Testis (tissue), 2 donors: ENCODE measurements at regions not wholly inside any gene's neighbourhood (a gene's known extent, or its start where the extent isn't known, plus 50 kb on each side); places are given as distances from the start of the nearest gene placed in this dataset.

ENCODE experiments used
- DNase-seq: peaks from one replicate; pipeline ENCODE4 v3.0.0-alpha.2; 2019
- H3K27ac ChIP-seq, 2 donors: fragments of 200-600 bp; sonication (generic); one replicate each; pipeline ENCODE4 v1.5.1; 2019
- H3K27me3 ChIP-seq: fragments of 200-600 bp; sonication (generic); one replicate; pipeline ENCODE4 v1.5.1; 2019
- H3K36me3 ChIP-seq: fragments of 200-600 bp; sonication (generic); one replicate; pipeline ENCODE4 v1.5.1; 2017; ENCODE audit warnings: low read depth; ENCODE audit errors: missing control alignments
- H3K4me1 ChIP-seq: fragments of 200-600 bp; sonication (generic); one replicate; pipeline ENCODE4 v1.5.1; 2019
- H3K4me3 ChIP-seq, 2 donors: fragments of 200-600 bp; sonication (generic); one replicate each; pipeline ENCODE4 v1.5.1; 2017 to 2019
- H3K9me3 ChIP-seq: fragments of 200-600 bp; sonication (generic); one replicate; pipeline ENCODE4 v1.5.1; 2017
- POLR2A ChIP-seq: fragments of 450-650 bp; IDR thresholded peaks from one replicate; pipeline ENCODE4 v1.6.1; 2017; ENCODE audit warnings: antibody characterized with exemption, mild to moderate bottlenecking, moderate library complexity
- WGBS, 2 donors: methylation state at CpG; one replicate each; pipeline ENCODE4 v1.1.5; 2018; 5-methylcytosine and 5-hydroxymethylcytosine counted together
- intact Hi-C: fragments of 100-400 bp; cut with DNase I; formaldehyde crosslinking; loops from one replicate; pipeline ENCODE4 v1.15.1; 2023; ENCODE audit warnings: low total_unique reads
- TF ChIP-seq, protein P1 (sequence below), 3 experiments: fragments of 450-650 bp in 2 of 3; fragments of 200-600 bp in 1 of 3; sonication (generic) in 1 of 3; IDR thresholded peaks; one replicate each; pipeline ENCODE4 v1.5.1; 2016 to 2019; ENCODE audit warnings: antibody characterized with exemption in 3 of 3, mild to moderate bottlenecking in 2 of 3, moderate library complexity in 1 of 3

DNA sequence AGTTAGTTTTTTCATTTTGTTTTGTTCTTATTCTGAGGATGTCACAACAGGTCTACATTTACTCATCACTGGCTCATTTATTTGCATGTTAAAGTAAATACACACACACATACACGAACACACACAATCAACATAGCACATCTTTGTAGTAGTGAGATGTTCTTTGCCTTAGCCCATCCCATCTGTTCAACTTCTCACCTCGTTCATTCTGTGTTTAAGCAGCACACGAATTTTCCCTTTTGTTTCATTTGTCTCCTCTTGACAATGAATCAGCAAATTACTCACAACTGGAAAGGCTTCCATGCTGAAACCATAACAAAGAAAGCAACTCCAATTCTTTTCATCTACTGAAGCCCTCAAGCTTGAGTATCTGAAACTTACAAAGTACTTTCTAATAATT, 133.3 kb upstream of the CHRM3 start:
- TF ChIP-seq, protein P1, sequence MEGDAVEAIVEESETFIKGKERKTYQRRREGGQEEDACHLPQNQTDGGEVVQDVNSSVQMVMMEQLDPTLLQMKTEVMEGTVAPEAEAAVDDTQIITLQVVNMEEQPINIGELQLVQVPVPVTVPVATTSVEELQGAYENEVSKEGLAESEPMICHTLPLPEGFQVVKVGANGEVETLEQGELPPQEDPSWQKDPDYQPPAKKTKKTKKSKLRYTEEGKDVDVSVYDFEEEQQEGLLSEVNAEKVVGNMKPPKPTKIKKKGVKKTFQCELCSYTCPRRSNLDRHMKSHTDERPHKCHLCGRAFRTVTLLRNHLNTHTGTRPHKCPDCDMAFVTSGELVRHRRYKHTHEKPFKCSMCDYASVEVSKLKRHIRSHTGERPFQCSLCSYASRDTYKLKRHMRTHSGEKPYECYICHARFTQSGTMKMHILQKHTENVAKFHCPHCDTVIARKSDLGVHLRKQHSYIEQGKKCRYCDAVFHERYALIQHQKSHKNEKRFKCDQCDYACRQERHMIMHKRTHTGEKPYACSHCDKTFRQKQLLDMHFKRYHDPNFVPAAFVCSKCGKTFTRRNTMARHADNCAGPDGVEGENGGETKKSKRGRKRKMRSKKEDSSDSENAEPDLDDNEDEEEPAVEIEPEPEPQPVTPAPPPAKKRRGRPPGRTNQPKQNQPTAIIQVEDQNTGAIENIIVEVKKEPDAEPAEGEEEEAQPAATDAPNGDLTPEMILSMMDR (IDR thresholded peaks at IDR 0.05): no peak
- TF ChIP-seq POLR2A: no peak
- Histone ChIP-seq H3K36me3 (no peaks in the 10 kb centered on the region), H3K27me3 (no peaks in the 10 kb centered on the region), H3K9me3 (no peaks in the 10 kb centered on the region), H3K27ac (no peak overlapping the region), H3K4me1 (no peaks in the 10 kb centered on the region), H3K4me3 (no peak overlapping the region)
- WGBS, 2 donors: 70 to 71% methylated on average over 3 of the region's 3 CpGs
- no peak for DNase-seq
- intact Hi-C loops: no loop called here

- intact Hi-C loops: no loop called here
- no peaks in the 10 kb centered on the region for H3K27me3 ChIP-seq
- no peaks in the 10 kb centered on the region for H3K36me3 ChIP-seq
- TF ChIP-seq, protein P1 (IDR thresholded peaks at IDR 0.05): no peak
- TF ChIP-seq POLR2A: no peak
- no peak overlapping the region for H3K27ac ChIP-seq
- WGBS, 2 donors: 84 to 92% methylated on average over 5 of the region's 5 CpGs
- DNase-seq: no peak
- no peaks in the 10 kb centered on the region for H3K4me1 ChIP-seq
- no peaks in the 10 kb centered on the region for H3K9me3 ChIP-seq
- H3K4me3 ChIP-seq: no peak overlapping the region
These were observed 135.9 kb upstream of the CHRM3 start for GRCh38 chr1:239250353-239251035.

DNA sequence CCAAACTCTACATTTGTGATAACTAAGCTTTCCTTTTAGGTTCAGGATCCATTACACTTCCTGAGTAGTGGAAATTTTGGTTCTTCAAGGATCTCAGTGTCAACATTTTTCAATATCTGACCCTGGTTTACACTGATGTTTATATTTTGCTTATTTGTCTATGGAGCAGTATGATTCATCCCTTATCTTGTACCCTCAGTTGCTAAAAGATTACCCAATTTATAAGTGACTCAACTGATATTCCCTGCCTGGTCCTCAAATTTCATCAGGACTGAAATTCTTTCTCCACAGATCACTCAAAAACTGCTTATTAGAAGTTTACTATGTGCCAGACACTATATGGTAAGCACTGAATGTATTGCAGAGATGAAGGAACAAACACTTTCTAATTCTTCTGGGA, 139.1 kb upstream of the CHRM3 start:
- no peak for DNase-seq
- intact Hi-C loops: no loop called here
- Histone ChIP-seq H3K4me1 (no peaks in the 10 kb centered on the region), H3K4me3 (no peak overlapping the region), H3K27me3 (no peaks in the 10 kb centered on the region), H3K27ac (no peak overlapping the region), H3K9me3 (no peaks in the 10 kb centered on the region), H3K36me3 (no peaks in the 10 kb centered on the region)
- TF ChIP-seq, protein P1 (IDR thresholded peaks at IDR 0.05): no peak
- no peak for TF ChIP-seq POLR2A

DNA sequence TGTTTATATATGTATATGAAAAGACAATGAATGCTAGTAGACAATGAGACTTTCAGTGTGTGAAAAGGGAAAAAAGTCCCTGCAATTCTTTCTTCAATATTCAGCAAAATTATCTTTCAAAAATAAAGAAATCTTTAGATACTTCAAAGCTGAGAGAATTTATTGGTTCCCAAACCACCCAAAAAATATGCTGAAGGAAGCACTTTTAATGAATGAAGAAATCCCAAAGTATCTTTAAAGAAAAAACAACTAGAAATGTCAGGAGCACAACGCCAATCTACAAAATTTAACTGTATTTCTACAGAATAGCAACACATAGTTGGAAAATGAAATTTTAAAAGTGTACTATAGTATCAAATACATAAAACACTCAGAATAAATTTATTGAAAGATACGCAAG, 142.3 kb upstream of the CHRM3 start:
- DNase-seq: no peak
- TF ChIP-seq, protein P1 (IDR thresholded peaks at IDR 0.05): no peak
- WGBS, 2 donors: 88 to 100% methylated on average over 2 of the region's 2 CpGs
- H3K27ac ChIP-seq: no peak overlapping the region
- no peak overlapping the region for H3K4me3 ChIP-seq
- no peaks in the 10 kb centered on the region for H3K9me3 ChIP-seq
- no peaks in the 10 kb centered on the region for H3K36me3 ChIP-seq
- H3K4me1 ChIP-seq: no peaks in the 10 kb centered on the region
- no peaks in the 10 kb centered on the region for H3K27me3 ChIP-seq
- intact Hi-C loops: no loop called here

DNA sequence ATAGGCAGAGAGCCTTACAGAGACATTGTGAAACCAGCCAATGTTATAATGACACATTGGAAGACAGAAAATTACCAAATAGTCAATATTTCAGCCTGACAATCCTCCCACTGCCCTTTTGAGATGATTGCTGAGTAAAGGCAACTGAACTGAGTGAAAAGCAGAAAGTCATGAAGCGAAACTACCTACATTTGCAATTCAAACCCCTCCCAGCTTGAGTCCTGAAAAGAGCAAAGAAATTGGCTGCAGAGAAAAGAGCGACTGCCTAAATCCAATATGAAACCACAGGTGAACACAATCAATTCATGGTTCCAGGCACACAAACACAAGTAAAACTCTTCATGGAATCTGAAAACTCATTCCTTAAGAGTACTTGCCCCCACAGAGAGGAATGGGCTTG, 143.4 kb upstream of the CHRM3 start:
- intact Hi-C loops: no loop called here
- TF ChIP-seq, protein P1 (IDR thresholded peaks at IDR 0.05): no peak
- TF ChIP-seq POLR2A: no peak
- Histone ChIP-seq H3K27ac (no peak overlapping the region), H3K27me3 (no peaks in the 10 kb centered on the region), H3K4me1 (no peaks in the 10 kb centered on the region), H3K9me3 (no peaks in the 10 kb centered on the region), H3K4me3 (no peak overlapping the region), H3K36me3 (no peaks in the 10 kb centered on the region)
- DNase-seq: no peak
- 73 to 82% methylated on average over 2 of the region's 2 CpGs for WGBS, 2 donors
